Coronary artery (tissue), 2 donors: ENCODE measurements at regions not wholly inside any gene's neighbourhood (a gene's known extent, or its start where the extent isn't known, plus 50 kb on each side); places are given as distances from the start of the nearest gene placed in this dataset.

Experiments used
- DNase-seq: peaks from one replicate; pipeline ENCODE4 v3.0.0-alpha.2; 2017; ENCODE audit warnings: low spot score
- H3K27ac ChIP-seq, 2 donors: fragments of 200-600 bp; sonication (generic); one replicate each; pipeline ENCODE4 v1.5.1; 2016 to 2019
- H3K4me3 ChIP-seq: fragments of 200-600 bp; sonication (generic); 2 replicates; pipeline ENCODE4 v1.5.1; 2016; ENCODE audit warnings: mild to moderate bottlenecking, moderate library complexity
- TF ChIP-seq, protein P1 (sequence below): fragments of 200-600 bp; sonication (generic); IDR thresholded peaks from one replicate; pipeline ENCODE4 v1.5.1; 2019; ENCODE audit warnings: antibody characterized with exemption

DNA sequence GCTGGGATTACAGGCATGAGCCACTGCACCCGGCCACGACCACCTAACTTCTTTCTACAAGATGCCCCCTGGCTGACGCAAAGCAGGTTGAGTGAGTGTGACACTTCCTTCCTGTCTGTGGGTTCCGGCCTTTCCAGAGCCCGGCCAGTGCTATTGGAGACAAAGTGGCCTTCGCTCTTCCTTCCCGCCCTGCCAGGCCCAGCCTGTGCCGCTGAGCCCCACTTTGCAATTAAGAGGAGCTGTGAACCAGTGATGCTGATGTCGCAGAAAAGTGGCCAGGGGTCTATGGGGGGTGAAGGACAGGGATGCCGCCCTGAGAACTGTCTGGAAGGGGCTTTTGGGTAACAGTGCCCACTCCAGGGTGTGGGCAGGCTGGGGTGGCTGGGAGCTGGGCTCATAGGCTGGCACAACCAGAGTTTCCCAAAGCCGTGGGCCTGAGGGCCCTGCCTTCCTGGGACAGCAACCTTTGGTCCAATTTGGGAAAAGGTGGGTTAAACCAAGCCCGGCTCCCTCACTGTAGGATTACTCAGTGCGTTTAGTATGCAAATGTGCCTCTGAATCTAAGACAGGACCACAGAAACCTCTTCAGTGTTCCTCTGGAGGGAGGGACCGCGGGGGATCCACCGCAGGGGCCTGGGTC lies 174.9 kb downstream of the SEC14L1 start:
- Histone ChIP-seq H3K4me3 (no peak overlapping the region), H3K27ac (peak overlapping the region; percentile 10 to 40)
- no peak for DNase-seq
- TF ChIP-seq, protein P1, sequence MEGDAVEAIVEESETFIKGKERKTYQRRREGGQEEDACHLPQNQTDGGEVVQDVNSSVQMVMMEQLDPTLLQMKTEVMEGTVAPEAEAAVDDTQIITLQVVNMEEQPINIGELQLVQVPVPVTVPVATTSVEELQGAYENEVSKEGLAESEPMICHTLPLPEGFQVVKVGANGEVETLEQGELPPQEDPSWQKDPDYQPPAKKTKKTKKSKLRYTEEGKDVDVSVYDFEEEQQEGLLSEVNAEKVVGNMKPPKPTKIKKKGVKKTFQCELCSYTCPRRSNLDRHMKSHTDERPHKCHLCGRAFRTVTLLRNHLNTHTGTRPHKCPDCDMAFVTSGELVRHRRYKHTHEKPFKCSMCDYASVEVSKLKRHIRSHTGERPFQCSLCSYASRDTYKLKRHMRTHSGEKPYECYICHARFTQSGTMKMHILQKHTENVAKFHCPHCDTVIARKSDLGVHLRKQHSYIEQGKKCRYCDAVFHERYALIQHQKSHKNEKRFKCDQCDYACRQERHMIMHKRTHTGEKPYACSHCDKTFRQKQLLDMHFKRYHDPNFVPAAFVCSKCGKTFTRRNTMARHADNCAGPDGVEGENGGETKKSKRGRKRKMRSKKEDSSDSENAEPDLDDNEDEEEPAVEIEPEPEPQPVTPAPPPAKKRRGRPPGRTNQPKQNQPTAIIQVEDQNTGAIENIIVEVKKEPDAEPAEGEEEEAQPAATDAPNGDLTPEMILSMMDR: no peak

DNA sequence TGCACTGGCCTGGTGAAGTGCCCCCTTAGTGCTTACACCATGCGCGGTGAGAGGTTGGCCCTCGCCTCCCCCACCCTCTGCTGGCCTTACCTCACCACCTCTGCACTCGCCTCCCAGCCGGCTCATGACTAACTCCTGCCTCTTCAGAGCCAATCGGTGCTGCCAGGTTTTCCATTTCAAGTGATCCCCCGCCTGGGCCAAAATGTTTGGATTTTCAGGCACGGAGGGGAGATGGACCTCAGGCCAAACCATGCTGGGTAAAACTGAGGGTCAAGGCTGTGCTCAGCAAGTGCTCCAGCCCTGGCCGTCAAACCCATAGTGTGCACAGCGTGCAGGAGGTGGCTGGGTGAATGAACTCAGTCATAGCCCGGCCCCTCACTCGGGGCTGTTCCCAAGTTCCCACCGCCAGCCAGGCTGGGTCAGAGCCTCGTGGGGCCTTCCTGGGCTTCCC lies 175.4 kb downstream of the SEC14L1 start:
- TF ChIP-seq, protein P1: no peak
- no peak overlapping the region for H3K4me3 ChIP-seq
- peak overlapping the region; percentile 10 to 40 for H3K27ac ChIP-seq
- peak; percentile 85 for DNase-seq

DNA sequence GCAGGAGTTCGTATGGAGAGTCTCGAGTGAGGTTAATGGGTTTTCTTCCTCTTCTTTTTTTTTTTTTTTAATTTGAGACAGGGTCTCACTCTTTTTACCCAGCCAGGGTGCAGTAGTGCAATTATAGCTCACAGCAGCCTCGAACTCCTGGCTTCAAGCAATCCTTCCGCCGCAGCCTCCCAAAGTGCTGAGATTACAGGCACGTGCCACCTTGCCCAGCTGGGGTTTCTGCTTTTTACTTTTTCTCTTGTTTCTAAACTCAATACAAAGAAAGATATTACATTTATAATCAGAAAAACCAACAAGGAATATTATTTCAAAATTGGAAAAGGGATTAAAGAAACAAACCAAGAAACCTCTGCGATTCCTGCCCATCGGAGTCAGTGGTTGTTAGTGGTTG lies 175.9 kb downstream of the SEC14L1 start:
- peak overlapping the region; percentile 10 to 40 for H3K27ac ChIP-seq

DNA sequence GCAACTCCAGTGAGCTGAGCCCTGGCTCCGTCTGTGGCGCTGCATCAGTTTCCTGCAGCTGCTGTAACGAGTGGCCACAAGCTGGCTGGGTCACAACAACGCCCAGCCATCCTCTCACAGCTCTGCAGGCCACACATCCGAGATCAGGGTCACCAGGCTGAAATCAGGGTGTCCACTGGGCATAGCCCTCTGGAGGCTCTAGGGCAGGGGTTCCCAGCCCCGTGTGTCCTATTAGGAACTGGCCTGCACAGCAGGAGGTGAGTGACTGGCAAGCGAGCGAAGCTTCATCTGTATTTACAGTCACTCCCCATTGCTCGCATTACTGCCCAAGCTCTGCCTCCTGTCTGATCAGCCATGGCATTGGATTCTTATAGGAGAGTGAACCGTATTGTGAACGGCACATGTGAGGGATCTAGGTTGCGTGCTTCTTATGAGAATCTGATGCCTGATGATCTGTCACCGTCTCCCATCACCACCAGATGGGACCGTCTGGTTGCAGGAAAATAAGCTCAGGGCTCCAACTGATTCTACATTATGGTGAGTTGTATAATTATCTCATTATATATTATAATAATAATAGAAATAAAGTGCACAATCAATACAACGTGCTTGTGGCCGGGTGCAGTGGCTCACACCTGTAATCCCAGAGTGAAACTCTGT lies 176.5 kb downstream of the SEC14L1 start:
- TF ChIP-seq, protein P1: no peak
- H3K27ac ChIP-seq: no peak overlapping the region
- no peak overlapping the region for H3K4me3 ChIP-seq
- peak; percentile 55 for DNase-seq

More for the DNA sequence above, 175.9 kb downstream of the SEC14L1 start:
- TF ChIP-seq, protein P1: no peak
- DNase-seq: peak; percentile 52
- no peak overlapping the region for H3K4me3 ChIP-seq

DNA sequence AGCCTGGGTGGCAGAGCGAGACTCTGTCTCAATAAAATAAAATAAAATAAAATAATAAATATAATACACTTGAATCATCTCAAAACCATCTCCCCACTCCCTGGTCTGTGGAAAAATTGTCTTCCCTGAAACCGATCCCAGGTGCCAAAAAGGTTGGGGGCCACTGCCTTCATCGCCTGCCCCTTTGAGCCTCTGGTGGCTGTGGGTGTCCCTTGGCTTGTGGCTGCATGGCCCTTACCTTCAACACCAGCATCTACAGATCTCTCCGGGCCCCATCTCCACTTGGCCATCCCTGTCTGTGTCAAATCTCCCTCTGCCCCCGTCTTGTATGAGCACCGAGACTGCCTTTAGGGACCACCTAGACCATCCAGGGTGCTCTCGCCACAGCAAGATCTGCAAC lies 177.3 kb downstream of the SEC14L1 start:
- no peak overlapping the region for H3K4me3 ChIP-seq
- TF ChIP-seq, protein P1: no peak
- H3K27ac ChIP-seq: peak overlapping the region in 1 of 2 donors; percentile 91
- DNase-seq: peak; percentile 68

DNA sequence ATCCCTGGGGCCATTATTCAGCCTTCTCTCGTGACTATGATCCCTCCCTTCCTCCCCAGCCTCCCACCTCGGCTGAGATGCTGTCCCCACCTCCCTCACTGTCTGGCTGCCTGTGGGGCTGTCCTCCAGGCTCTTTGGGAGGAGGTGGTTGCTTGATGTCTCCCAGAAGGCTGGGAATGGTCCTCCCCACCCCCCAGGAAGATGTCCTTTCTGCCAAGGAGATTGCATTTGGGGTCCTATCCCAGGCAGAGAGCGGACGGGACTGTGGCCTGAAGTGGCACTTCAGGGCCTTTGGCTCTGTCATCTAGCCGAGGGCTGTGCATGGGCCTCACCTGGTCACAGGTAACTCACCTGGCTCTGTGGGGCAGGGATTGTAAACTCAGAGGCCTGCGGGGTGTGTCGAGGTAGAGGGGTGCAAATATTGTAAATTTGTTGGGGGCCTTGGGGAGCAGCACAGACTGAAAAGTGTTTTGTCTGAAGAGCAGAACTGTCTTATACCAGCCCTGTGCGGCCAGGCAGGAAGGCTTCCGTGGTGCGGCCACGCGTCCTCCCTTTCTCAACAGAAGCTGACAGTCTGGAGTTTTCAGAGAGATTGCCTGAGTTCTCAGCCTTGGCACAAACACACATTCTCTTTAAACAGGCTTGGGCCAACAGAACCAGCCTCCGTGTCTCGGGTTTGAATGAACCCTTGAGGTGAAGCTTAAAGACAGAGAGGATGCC lies 177.9 kb downstream of the SEC14L1 start:
- peak overlapping the region; percentile 66 for H3K4me3 ChIP-seq
- TF ChIP-seq, protein P1: no peak
- peak overlapping the region; percentile 91 to 97 for H3K27ac ChIP-seq
- no peak for DNase-seq
